SK-N-SH (cell line): ENCODE measurements at regions not wholly inside any gene's neighbourhood (a gene's known extent, or its start where the extent isn't known, plus 50 kb on each side); places are given as distances from the start of the nearest gene placed in this dataset.

Source experiments
- CTCF ChIA-PET: fragments of 300-600, 350-600 bp; formaldehyde crosslinking; extraction: SDS; loops from one replicate; lab custom pipeline; 2021; lab: Yijun Ruan, JAX
- POLR2A ChIA-PET: fragments of 350-600 bp; sonication (Branson Sonifier 250); formaldehyde crosslinking; extraction: SDS; loops from one replicate; lab custom pipeline; 2020; ENCODE audit warnings: antibody characterized with exemption, inconsistent platforms; lab: Yijun Ruan, JAX
- DNase-seq: peaks from one replicate; pipeline ENCODE4 v3.0.0; 2012
- H2AFZ ChIP-seq: fragments of 200-600 bp; sonication (generic); 2 replicates; pipeline ENCODE4 v1.8.1; 2016; ENCODE audit warnings: antibody characterized with exemption, mild to moderate bottlenecking, low read depth
- H3F3A ChIP-seq: fragments of 200-600 bp; sonication (generic); replicated peaks from 2 replicates; pipeline ENCODE3; 2016; ENCODE audit warnings: antibody characterized with exemption, mild to moderate bottlenecking; ENCODE audit not compliant: insufficient read depth
- H3K27ac ChIP-seq, 2 experiments: fragments of 200-500 bp in 1 of 2; fragments of 200-600 bp in 1 of 2; sonication (Bioruptor generic) in 1 of 2; sonication (generic), shearing (Covaris generic) in 1 of 2; 2 replicates each; pipeline versions ENCODE4 v1.5.1 to v1.6.1; 2014 to 2016; ENCODE audit warnings: low read depth in 2 of 2, inconsistent platforms in 1 of 2, low read length in 1 of 2, mild to moderate bottlenecking in 1 of 2, mixed read lengths in 1 of 2
- H3K27me3 ChIP-seq: fragments of 200-600 bp; sonication (generic), shearing (Covaris generic); 2 replicates; pipeline ENCODE4 v1.6.1; 2016; ENCODE audit warnings: mixed run types; ENCODE audit not compliant: insufficient read depth
- H3K36me3 ChIP-seq, 2 experiments: fragments of 200-500 bp in 1 of 2; fragments of 200-600 bp in 1 of 2; sonication (Bioruptor generic) in 1 of 2; sonication (generic) in 1 of 2; replicated peaks in 1 of 2; 2 replicates each; pipeline versions ENCODE3 to v1.5.1; 2014 to 2016; ENCODE audit warnings: low read length in 1 of 2, mild to moderate bottlenecking in 1 of 2; ENCODE audit not compliant: insufficient read depth in 2 of 2, control insufficient read depth in 1 of 2
- H3K4me1 ChIP-seq, 2 experiments: fragments of 200-500 bp in 1 of 2; fragments of 200-600 bp in 1 of 2; sonication (Bioruptor generic) in 1 of 2; sonication (generic), shearing (Covaris generic) in 1 of 2; 2 replicates each; pipeline versions ENCODE4 v1.5.1 to v1.6.1; 2014 to 2016; ENCODE audit warnings: low read depth in 1 of 2, low read length in 1 of 2, mixed run types in 1 of 2; ENCODE audit not compliant: insufficient read depth in 2 of 2, control insufficient read depth in 1 of 2
- H3K4me2 ChIP-seq: fragments of 200-600 bp; sonication (generic), shearing (Covaris generic); 2 replicates; pipeline ENCODE4 v1.6.1; 2017; ENCODE audit warnings: mixed run types
- H3K4me3 ChIP-seq, 2 experiments: fragments of 200-500 bp in 1 of 2; fragments of 200-600 bp in 1 of 2; sonication (Bioruptor generic) in 1 of 2; sonication (generic), shearing (Covaris generic) in 1 of 2; 2 replicates each; pipeline versions ENCODE4 v1.5.1 to v1.8.1; 2014 to 2016; ENCODE audit warnings: low read depth in 2 of 2, inconsistent platforms in 1 of 2, low read length in 1 of 2, mild to moderate bottlenecking in 1 of 2, mixed read lengths in 1 of 2, moderate library complexity in 1 of 2
- H3K79me2 ChIP-seq: fragments of 200-600 bp; sonication (generic); 2 replicates; pipeline ENCODE4 v1.8.1; 2017; ENCODE audit warnings: mild to moderate bottlenecking; ENCODE audit not compliant: insufficient read depth
- H3K9ac ChIP-seq: fragments of 200-600 bp; sonication (generic); 2 replicates; pipeline ENCODE4 v1.6.1; 2017; ENCODE audit warnings: mixed run types
- H3K9me2 ChIP-seq: fragments of 200-600 bp; sonication (generic); 2 replicates; pipeline ENCODE4 v1.6.1; 2017; ENCODE audit warnings: mixed run types
- H3K9me3 ChIP-seq: fragments of 200-600 bp; sonication (generic); 2 replicates; pipeline ENCODE4 v1.6.1; 2017; ENCODE audit warnings: mixed run types, mild to moderate bottlenecking, moderate library complexity
- H4K20me1 ChIP-seq: fragments of 200-600 bp; sonication (generic); 2 replicates; pipeline ENCODE4 v1.6.1; 2017; ENCODE audit warnings: mild to moderate bottlenecking, mixed run types; ENCODE audit not compliant: insufficient read depth
- CTCF ChIP-seq: fragments of 200-600 bp; sonication (generic); IDR thresholded peaks from 2 replicates; pipeline ENCODE4 v1.6.1; 2017; ENCODE audit warnings: antibody characterized with exemption, mild to moderate bottlenecking, moderate library complexity
- FOSL2 ChIP-seq: IDR thresholded peaks from 2 replicates; pipeline ENCODE4 v1.4.0; 2012; ENCODE audit warnings: low read depth, mild to moderate bottlenecking, moderate library complexity, borderline replicate concordance
- GABPA ChIP-seq: IDR thresholded peaks from 2 replicates; pipeline ENCODE4 v1.4.0; 2012; ENCODE audit warnings: low read depth, mild to moderate bottlenecking
- GATA2 ChIP-seq: sonication (generic); formaldehyde crosslinking; IDR thresholded peaks from 2 replicates; pipeline ENCODE4 v1.5.0; 2020; ENCODE audit warnings: mild to moderate bottlenecking, missing genetic modification reagents
- JUND ChIP-seq: IDR thresholded peaks from 2 replicates; pipeline ENCODE4 v1.4.0; 2012
- MAX ChIP-seq: IDR thresholded peaks from 2 replicates; pipeline ENCODE4 v1.4.0; 2012; ENCODE audit warnings: low read depth
- MXI1 ChIP-seq: IDR thresholded peaks from 2 replicates; pipeline ENCODE4 v1.6.1; 2012; ENCODE audit warnings: mild to moderate bottlenecking, low read depth, low read length, improper control_type of control experiment
- NFIC ChIP-seq: IDR thresholded peaks from 2 replicates; pipeline ENCODE4 v1.4.0; 2012; ENCODE audit warnings: borderline replicate concordance
- RAD21 ChIP-seq: IDR thresholded peaks from 2 replicates; pipeline ENCODE4 v1.6.1; 2012; ENCODE audit warnings: mild to moderate bottlenecking, low read length
- RCOR1 ChIP-seq: fragments of 150-350 bp; IDR thresholded peaks from 2 replicates; pipeline ENCODE4 v1.6.1; 2017; ENCODE audit warnings: antibody characterized with exemption, low read length
- RXRA ChIP-seq: IDR thresholded peaks from 2 replicates; pipeline ENCODE4 v1.4.0; 2012; ENCODE audit warnings: low read depth, mild to moderate bottlenecking, borderline replicate concordance
- SIN3A ChIP-seq: IDR thresholded peaks from 2 replicates; pipeline ENCODE4 v1.6.1; 2012; ENCODE audit warnings: low read depth, mild to moderate bottlenecking, low read length, moderate library complexity, borderline replicate concordance
- TCF12 ChIP-seq: IDR thresholded peaks from 2 replicates; pipeline ENCODE4 v1.4.0; 2012
- USF2 ChIP-seq: fragments of 150-350 bp; IDR thresholded peaks from 2 replicates; pipeline ENCODE4 v1.6.1; 2017; ENCODE audit warnings: antibody characterized with exemption, low read length, low read depth, borderline replicate concordance
- ZBTB33 ChIP-seq: IDR thresholded peaks from 2 replicates; pipeline ENCODE4 v1.4.0; 2012; ENCODE audit warnings: low read depth, borderline replicate concordance
- WGBS: methylation state at CpG from one replicate; pipeline ENCODE4 v1.1.6; 2017; ENCODE audit warnings: low lambda C conversion rate; 5-methylcytosine and 5-hydroxymethylcytosine counted together

GRCh38 chr4:180675359-180675650, 1567.9 kb upstream of the TENM3 start:
- WGBS = 31% methylated on average over 1 of the region's 1 CpG
- Histone ChIP-seq H3K27me3 (no peaks in the 10 kb centered on the region), H3F3A (no peaks in the 10 kb centered on the region), H4K20me1 (no peaks in the 10 kb centered on the region), H3K4me3 (no peak overlapping the region), H3K79me2 (no peaks in the 10 kb centered on the region), H3K9me2 (no peaks in the 10 kb centered on the region), H3K36me3 (no peaks in the 10 kb centered on the region), H2AFZ (no peak overlapping the region), H3K4me2 (no peak overlapping the region), H3K4me1 (no peaks in the 10 kb centered on the region), H3K9me3 (no peaks in the 10 kb centered on the region), H3K27ac (no peak overlapping the region), H3K9ac (no peak overlapping the region)
- TF ChIP-seq GATA2 (no peak), RXRA (no peak), RCOR1 (no peak), MAX (no peak), FOSL2 (no peak), USF2 (no peak), CTCF (no peak), NFIC (no peak), RAD21 (no peak)
- DNase-seq = no peak
- ChIA-PET CTCF (interaction anchor here (3.3 kb wide), 1 partner anchor 10 kb away, joined by 24 read pairs; no protein-coding TSS in a partner anchor), POLR2A (no interaction called here)

GRCh38 chr4:180680305-180680704, 1562.9 kb upstream of the TENM3 start:
- Histone ChIP-seq H3K4me1 (peaks cover 0 to 3% of the 10 kb centered on the region in 2 experiments; a peak in 1 of 4 replicates), H3K9me3 (no peaks in the 10 kb centered on the region), H2AFZ (no peak overlapping the region), H3F3A (no peaks in the 10 kb centered on the region), H3K4me2 (no peak overlapping the region), H3K4me3 (no peak overlapping the region)
- POLR2A ChIA-PET = no interaction called here
- DNase-seq = no peak
- TF ChIP-seq RAD21 (no peak), RXRA (no peak), TCF12 (no peak), ZBTB33 (no peak), JUND (no peak), GABPA (no peak), MXI1 (no peak), SIN3A (no peak)
- TF ChIP-seq, all 33 proteins: peak for 0
- Histone ChIP-seq H3K36me3 (no peaks in the 10 kb centered on the region), H3K27me3 (no peaks in the 10 kb centered on the region), H3K9ac (no peak overlapping the region), H4K20me1 (no peaks in the 10 kb centered on the region), H3K27ac (no peak overlapping the region), H3K9me2 (no peaks in the 10 kb centered on the region), H3K79me2 (no peaks in the 10 kb centered on the region)
- CTCF ChIA-PET = interaction anchor here (1.6 kb wide), 1 partner anchor 15 kb away, joined by 12 read pairs; no protein-coding TSS in a partner anchor
- WGBS = 28% methylated on average over 2 of the region's 2 CpGs
